Suppressor macrophage (primary cell): ENCODE measurements at regions not wholly inside any gene's neighbourhood (a gene's known extent, or its start where the extent isn't known, plus 50 kb on each side); places are given as distances from the start of the nearest gene placed in this dataset.

ENCODE experiments used
- DNase-seq, 4 experiments: peaks; one replicate each; pipeline ENCODE4 v3.0.0-alpha.2; 2020 to 2022

DNA sequence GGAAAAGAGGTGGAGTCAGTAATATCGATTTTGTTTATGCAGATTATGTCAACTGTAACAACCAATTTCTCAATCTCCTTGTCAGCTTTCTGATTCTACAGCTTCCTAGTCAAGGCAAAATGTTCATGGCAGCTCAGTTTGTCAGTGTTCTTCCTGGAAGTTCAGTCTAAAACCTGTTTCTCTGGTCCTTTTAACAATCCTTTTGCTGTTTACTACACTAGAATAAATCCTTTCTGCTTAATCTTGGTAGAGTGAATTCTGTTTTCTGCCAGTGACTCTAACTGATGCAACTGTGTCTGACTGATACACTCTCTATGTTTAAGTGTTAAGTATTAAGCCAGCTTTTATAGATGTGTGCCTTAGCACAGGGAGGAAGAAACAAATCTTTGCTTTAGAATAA is 516.9 kb upstream of the KLF12 start:
- DNase-seq = no peak

- DNase-seq = no peak
These were observed 513.8 kb upstream of the KLF12 start for GRCh38 chr13:74647991-74648390.

DNA sequence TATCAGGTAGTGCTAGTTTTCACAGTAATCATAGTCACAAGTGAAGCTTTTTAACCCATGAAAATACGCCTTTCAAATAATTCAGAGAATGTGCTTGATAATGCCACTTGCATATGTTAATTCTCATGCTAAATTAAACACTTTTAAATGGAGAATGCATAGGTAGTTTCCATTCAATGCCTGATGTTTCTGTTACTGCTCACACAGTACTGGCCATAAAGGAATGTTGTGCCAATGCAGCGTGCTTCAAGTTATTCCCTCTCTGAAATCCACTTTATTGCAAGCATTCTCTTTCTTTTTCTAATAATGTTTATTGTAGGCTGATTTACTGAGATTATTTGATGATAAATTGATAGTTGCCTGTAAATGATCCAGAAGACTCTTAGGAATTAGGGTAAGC is 513.0 kb upstream of the KLF12 start:
- DNase-seq = no peak

DNA sequence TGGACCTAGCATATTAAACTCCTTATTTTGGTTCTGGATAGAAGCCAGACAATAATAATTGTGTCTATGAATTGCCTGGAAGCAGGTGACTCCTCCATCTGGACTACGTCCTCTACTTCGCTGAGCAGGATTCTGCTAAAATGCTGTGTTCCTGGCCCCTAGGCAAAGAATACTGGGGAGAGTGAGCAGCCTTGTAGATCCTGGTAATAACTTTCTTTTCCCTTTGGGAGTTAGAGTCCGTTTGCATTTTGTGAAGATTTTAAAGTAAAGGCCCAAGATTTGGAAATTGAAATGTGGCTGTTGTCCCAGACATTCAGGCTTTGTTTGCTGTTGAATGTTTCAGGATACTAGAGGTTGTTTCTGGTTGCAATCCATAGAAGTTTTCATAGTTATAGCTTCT is 511.9 kb upstream of the KLF12 start:
- no peak for DNase-seq

DNA sequence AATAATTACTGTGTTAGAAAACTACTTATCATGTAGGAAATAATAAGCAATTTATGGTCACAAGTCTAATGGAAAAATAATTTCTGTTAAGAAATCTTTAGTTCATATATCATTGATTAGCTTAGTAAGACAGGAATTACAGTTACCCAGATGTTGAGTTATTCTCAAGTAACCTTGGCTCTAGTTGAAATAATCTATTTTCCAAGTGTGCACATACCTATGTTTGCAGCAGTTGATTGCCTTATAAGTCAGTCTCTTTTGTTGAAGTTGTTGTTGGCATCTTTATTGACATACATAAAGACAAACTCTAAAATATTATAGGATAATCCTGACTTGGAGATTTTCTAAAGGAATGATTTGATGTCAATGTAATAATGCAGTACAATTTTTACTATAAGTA is 511.4 kb upstream of the KLF12 start:
- no peak for DNase-seq

GRCh38 chr13:74644229-74644628 is 510.0 kb upstream of the KLF12 start:
- DNase-seq = no peak

DNA sequence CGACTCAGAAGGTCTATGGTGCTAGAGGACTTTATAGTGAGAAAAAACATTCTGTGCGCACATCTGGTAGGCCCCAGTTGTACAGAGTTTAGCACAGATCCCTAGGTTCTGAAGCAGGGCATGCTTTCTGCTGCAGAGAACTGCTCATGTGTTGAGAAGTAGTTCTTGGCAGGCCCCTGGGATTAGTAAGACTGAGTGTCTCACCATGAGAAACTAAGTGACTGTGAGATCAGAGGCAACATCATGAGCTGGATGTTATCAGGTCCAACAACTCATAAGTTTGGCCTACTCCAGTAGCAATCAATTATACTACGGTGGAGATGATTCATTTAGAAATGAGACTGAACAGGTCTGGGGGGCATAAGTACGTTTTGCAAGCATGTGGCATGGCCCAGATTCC is 507.4 kb upstream of the KLF12 start:
- no peak for DNase-seq

- DNase-seq = no peak
These were observed 499.5 kb upstream of the KLF12 start for GRCh38 chr13:74633734-74634133.

DNA sequence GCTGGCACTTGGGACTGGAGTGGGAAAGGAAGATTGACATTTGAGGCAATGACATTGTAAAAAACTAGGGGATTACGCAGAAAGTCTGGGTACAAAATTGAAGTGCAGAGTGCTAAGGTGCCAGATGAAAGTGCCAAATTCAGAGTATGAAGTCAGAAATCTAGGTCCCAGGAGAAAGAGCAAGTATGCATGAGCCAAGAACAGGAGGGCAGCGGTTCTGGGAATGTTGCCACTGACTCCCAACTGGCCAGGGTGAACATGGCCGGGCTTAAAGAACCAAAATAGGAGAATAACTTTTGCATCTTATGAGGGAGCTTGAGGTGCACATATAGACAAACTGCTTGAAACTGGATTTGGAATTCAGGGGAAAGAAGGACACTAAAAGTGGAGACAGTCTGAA is 495.8 kb upstream of the KLF12 start:
- no peak for DNase-seq

GRCh38 chr13:74625541-74625940 is 491.3 kb upstream of the KLF12 start:
- DNase-seq = no peak

DNA sequence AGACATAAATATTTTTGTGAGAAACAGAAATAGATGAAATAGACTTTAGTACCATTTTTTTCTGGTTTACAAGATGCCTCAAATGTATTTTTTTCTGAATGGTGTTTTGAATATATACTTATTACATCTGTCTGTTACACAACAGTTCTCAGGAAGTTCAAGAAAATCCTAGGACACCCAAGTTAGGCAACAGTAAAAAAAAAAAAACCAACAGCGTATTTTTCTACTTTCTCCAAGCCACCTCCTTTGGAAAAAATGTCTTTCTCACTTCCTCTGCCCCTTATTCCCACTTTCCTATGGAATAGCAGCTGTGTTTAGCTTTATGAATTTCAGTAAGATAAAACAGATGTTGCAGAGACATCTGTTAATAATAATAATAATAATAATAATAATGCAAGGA is 489.6 kb upstream of the KLF12 start:
- DNase-seq = no peak

DNA sequence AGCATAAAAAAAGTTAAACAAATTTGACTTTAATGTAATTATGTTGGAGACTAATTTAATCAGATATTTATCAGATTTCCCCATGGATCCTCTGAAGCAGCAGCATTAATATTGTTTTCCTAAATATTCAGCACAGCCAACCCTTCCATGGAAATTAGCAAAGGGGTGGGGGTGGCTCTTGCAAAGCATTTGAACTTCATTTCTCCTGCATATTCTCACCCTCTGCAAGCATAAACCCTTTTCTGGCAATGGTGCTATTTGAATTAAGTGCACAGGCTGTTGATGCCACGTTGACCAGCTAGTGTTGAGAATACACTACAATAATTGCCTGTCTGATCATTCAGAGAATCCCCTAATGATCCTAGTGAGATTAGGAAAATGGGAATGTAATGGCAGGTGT is 488.1 kb upstream of the KLF12 start:
- DNase-seq = no peak

DNA sequence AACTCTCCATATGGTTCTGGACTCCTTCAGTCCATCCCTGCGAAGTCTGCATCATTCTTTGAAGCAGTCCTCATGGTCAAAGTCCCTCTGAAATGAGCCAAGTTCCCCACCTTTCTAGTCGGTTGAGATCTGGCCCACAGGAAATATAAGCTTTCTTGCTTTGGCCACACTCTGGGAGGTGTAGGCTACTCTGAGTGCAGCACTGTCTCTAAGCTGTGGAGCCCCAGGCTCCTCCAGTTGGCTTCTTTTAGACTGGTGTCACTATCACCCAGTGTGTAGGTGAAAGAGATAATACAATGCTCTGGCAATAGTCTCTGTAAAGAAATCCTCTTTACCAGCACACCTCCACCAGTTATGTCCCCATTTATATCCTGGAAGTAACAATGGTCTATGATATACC is 486.5 kb upstream of the KLF12 start:
- DNase-seq = no peak

DNA sequence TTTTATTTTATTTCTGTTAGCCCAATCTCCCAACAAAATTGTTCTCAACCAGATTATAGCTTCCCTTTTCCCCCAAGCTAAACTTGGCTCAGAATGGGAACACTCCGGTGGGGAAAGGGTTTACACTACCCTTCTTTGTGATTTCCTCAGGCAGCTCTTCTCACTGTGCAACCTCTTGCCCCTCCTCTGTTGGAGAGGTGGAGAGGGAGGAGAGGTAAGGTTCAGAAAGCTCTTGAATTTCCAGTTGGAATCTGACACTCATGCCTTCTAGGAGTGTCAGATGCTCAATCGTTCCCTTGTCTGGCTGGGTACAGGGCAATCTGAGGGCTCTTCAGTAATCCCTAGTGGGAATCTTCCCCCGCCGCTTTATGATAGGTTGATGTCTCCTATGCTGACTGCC is 486.1 kb upstream of the KLF12 start:
- DNase-seq = no peak

DNA sequence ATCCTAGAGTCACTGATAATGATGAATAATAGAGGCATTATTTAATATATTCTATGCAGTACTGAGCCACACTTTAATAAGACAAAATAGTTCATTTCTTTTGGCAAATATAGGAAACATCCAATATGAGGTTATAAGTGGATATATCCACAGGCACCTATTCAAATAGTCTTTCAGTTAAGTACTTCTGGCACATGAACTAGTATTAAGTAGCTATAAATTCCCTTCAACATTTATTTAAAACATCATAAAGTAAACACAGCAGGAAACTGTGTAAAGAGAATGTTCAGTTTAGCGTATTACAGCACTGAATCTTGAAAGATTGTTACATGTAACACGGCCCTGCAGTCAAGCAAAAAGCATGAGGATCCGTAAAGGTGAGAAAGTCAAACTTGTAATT is 463.3 kb upstream of the KLF12 start:
- DNase-seq = no peak

DNA sequence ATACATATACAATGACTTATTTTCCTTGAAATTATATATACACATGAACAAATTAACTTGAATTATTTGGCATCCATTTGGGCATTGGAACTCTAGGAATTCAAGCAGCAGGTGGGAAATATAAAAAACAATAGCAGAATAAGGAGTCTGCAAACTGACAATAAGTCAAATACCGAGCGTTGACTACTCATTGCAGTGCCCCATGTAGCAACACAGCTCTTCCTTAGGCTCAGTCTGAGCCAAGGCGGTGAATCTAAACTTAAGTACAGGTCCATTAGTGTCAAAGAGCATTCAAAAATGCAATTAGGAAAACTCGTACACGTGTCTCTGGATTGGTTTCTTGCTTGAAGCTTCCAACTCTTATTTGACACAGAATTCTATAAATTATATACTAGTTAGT is 462.5 kb upstream of the KLF12 start:
- DNase-seq = no peak

DNA sequence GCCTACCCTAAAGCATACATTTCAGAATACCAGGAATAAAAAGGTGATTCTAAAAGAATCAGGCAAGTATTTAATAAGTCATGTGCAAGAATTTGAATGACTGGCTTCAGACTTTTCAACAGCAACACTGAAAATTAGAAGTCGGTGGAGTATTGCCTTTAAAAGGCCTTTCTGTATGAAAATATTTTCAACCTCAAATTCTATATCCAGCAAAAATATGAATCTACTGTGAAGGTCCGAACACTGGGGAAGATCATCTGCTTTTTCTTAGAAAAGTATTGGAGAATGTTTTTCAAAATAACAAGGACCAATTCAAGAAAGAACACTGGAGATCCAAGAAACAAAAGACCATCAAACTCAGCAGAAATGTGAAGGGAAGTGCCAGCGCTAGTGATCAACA is 459.5 kb upstream of the KLF12 start:
- no peak for DNase-seq

DNA sequence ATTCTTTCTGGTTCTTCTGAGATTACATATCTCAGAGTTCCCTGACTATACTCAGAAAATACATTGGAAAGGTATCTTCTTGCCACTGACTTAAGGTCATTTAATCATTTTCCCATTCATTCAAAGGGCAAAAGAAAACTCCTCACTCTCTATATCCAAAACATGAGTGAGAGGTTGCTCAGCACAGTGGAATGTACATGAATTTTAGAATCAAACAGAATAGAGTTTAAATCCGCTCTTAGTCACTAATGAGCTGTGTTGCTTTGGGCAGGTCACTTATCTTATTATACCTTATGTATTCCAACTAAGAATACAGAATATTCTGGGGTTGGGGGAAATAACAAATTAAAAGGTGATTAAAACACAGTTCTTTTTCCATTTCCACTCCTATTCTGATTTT is 452.6 kb upstream of the KLF12 start:
- no peak for DNase-seq

- no peak for DNase-seq
These were observed 442.2 kb upstream of the KLF12 start for GRCh38 chr13:74576420-74576819.

DNA sequence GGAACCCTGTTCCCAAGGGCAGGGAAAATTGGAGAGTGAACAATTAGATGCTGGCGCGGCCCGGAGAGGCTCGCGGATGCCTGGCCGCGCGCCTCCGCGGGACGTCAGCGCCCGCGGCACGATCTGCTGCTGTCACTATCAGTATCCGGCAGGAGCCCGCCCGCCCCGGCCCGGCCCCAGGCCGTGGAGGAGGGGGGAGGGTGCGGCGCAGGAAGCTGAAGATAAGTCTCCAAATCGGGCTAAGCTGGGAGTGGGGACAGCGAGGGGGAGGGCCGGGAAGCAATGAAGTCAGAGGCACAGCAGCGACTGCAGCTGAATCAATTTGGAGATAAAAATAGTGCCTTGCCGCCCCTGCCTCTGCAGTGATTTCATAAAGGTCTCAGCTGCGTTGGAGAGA is 441.5 kb upstream of the KLF12 start:
- DNase-seq = no peak

- DNase-seq = no peak
These were observed 440.9 kb upstream of the KLF12 start for GRCh38 chr13:74574964-74575728.

GRCh38 chr13:74573654-74574053 is 439.4 kb upstream of the KLF12 start:
- no peak for DNase-seq

DNA sequence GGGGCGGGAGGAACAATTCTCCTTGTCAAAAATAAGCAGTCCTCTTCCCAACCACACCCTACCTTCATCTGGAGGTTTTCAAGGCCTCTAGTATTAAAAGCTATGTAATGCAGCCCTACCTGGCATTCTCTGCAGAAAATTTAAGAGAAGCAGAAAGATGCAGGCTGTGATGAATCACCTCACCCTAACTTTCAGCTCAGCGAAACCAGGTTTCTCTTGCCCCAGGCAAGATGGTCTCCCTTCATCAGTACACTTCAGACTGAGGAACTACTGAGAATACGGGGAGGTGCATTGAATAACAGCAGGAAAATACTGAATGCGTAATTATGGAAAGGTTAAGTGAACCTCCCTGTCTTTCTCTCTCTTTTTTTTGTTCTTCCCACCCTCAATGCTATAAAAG is 437.6 kb upstream of the KLF12 start:
- no peak for DNase-seq

DNA sequence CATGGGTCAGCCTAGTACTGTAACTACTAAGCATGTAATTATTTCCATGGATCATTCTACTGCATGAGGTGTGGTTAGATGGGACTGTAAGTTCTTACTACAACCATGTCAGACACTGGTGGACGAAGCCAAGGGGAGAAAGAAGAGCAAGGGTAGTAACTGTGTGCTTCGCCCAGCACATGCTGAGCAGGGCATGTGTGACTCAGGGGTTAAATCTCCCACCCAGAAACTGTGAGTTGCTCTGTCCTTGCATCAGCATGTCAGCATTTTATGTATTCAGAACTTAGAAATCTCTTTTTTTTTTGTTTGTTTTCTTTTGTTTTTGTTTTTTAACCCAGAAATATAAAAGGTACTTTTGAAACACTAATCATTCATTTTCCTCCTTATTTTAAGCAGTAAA is 436.6 kb upstream of the KLF12 start:
- DNase-seq = no peak

- DNase-seq = no peak
These were observed 435.8 kb upstream of the KLF12 start for GRCh38 chr13:74570046-74570445.
